NB4 (cell line): ENCODE measurements at regions not wholly inside any gene's neighbourhood (a gene's known extent, or its start where the extent isn't known, plus 50 kb on each side); places are given as distances from the start of the nearest gene placed in this dataset.

ENCODE experiments used
- CTCF ChIP-seq: IDR thresholded peaks from one replicate; pipeline ENCODE4 v1.5.1; 2012; ENCODE audit warnings: low read depth, low read length
- POLR2A ChIP-seq: IDR thresholded peaks from 2 replicates; pipeline ENCODE4 v1.6.1; 2011; ENCODE audit warnings: mild to moderate bottlenecking; ENCODE audit not compliant: insufficient read length; ENCODE audit errors: extremely low read depth
- TF ChIP-seq, protein P1 (sequence below): IDR thresholded peaks from 2 replicates; pipeline ENCODE4 v1.6.1; 2011; ENCODE audit warnings: low read depth, low read length

GRCh38 chr10:21393931-21394330, 131.6 kb downstream of the SKIDA1 start:
- no peak for TF ChIP-seq CTCF
- no peak for TF ChIP-seq POLR2A
- TF ChIP-seq, protein P1, sequence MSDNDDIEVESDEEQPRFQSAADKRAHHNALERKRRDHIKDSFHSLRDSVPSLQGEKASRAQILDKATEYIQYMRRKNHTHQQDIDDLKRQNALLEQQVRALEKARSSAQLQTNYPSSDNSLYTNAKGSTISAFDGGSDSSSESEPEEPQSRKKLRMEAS: no peak
